ENCODE measurements at regions not wholly inside any gene's neighbourhood (a gene's known extent, or its start where the extent isn't known, plus 50 kb on each side); places are given as distances from the start of the nearest gene placed in this dataset.
"Not testable (repeated sequence)": the region's sequence is repeated elsewhere in the genome, so short reads cannot be mapped to it uniquely, and the experiment has no call there.

GRCh38 chr18:22285361-22286140 lies 116.2 kb downstream of the GATA6 start:
- Mint-ChIP-seq H3K36me3 (ENCODE audit: low read depth) (no peaks in the 10 kb centered on the region), H3K4me3 (no peak overlapping the region), H3K27ac (no peak overlapping the region), H3K4me1 (ENCODE audit: low read depth) (no peaks in the 10 kb centered on the region), H3K9me3 (no peaks in the 10 kb centered on the region), H3K27me3 (ENCODE audit: low read depth) (no peaks in the 10 kb centered on the region)
- no peak for DNase-seq (ENCODE audit: low spot score)

DNA sequence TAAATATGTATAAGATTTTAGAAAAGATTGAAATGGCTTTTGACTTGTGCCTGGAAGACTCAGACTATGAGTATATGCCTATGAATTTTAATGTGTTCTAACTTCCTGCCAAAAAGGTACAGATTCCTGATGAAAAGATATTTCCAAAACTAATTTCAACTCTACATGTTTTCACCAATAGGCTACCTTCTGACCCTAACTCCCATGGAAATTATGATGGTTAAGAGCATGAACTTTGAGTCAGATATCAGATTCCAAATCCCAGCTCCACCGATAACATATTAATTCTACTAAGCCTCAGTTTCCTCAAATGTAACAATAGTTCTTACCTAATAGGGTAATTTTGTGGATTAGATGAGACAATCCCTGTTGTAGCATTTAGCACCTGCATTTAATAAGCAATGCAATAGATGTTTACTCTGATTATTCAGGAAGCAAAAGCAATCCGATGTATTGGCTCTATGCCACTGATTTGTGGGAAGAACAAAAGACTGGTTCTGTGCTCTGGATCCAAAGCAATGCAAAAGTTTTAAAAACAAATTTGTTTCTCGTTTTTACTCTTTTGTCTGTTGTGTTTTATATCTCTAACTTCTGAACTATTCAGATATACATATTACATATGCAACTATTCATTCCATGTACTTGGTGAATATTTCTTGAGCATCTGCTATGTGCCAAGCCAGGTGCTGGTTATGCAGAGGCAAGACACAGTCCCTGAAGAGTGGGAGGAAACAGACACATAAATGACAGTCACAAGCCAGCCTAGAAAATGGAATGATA lies 115.4 kb downstream of the GATA6 start:
- Mint-ChIP-seq H3K4me1 (ENCODE audit: low read depth) (no peaks in the 10 kb centered on the region), H3K27ac (no peak overlapping the region), H3K4me3 (no peak overlapping the region), H3K9me3 (no peaks in the 10 kb centered on the region), H3K27me3 (ENCODE audit: low read depth) (no peaks in the 10 kb centered on the region), H3K36me3 (ENCODE audit: low read depth) (no peaks in the 10 kb centered on the region)
- DNase-seq (ENCODE audit: low spot score): no peak

DNA sequence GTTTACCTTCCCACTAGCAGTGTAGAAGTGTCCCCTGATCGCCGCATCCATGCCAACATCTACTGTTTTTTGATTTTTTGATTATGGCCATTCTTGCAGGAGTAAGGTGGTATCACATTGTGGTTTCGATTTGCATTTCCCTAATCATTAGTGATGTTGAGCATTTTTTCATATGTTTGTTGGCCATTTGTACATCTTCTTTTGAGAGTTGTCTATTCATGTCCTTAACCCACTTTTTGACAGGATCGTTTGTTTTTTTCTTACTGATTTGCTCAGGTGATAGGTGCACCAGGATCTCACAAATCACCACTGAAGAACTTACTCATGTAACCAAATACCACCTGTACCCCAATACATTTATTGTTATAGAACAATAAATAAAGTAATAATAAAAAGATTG lies 114.5 kb downstream of the GATA6 start:
- not testable (repeated sequence) for H3K4me3 Mint-ChIP-seq; H3K27ac Mint-ChIP-seq; H3K9me3 Mint-ChIP-seq; H3K36me3 Mint-ChIP-seq (ENCODE audit: low read depth); H3K4me1 Mint-ChIP-seq (ENCODE audit: low read depth); DNase-seq (ENCODE audit: low spot score); H3K27me3 Mint-ChIP-seq (ENCODE audit: low read depth)

DNA sequence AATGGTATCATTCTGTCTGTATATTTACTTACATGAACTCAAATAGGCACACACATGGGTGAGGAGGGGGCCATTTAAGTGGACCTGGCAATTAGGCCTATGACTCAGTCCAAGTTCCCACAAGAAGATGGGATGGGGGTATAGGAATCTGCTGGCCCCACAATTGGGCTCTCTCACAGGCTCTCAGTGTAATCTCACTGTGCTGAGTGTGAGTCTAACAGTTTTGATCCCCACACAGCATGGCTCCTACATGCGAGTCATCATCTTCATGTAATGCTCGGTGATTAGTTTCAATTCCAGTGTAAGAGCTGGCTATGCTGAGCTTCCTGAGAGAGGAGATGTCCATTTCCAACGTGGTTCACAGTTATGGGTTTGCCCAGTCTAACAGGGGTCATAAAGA lies 114.0 kb downstream of the GATA6 start:
- Mint-ChIP-seq H3K27ac (no peak overlapping the region), H3K9me3 (peaks cover 3% of the 10 kb centered on the region), H3K4me3 (no peak overlapping the region), H3K36me3 (ENCODE audit: low read depth) (no peaks in the 10 kb centered on the region), H3K27me3 (ENCODE audit: low read depth) (no peaks in the 10 kb centered on the region), H3K4me1 (ENCODE audit: low read depth) (no peaks in the 10 kb centered on the region)
- no peak for DNase-seq (ENCODE audit: low spot score)

DNA sequence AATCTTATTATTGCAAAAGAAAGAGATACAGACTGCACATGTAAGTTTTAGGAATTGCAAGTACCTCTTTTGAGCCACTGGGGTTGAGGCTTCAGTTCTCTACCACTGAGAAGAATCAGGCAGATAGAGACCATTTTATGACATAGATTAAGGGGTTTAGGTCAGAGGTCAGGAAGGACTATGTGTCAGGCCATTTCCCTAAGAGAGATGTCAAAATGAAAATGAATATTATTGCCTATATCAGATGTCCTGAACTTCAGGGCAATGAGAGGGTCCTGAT lies 113.7 kb downstream of the GATA6 start:
- Mint-ChIP-seq H3K27me3 (ENCODE audit: low read depth) (no peaks in the 10 kb centered on the region), H3K36me3 (ENCODE audit: low read depth) (no peaks in the 10 kb centered on the region), H3K4me1 (ENCODE audit: low read depth) (no peaks in the 10 kb centered on the region), H3K27ac (no peak overlapping the region), H3K9me3 (peaks cover 3% of the 10 kb centered on the region), H3K4me3 (no peak overlapping the region)
- DNase-seq (ENCODE audit: low spot score): no peak

DNA sequence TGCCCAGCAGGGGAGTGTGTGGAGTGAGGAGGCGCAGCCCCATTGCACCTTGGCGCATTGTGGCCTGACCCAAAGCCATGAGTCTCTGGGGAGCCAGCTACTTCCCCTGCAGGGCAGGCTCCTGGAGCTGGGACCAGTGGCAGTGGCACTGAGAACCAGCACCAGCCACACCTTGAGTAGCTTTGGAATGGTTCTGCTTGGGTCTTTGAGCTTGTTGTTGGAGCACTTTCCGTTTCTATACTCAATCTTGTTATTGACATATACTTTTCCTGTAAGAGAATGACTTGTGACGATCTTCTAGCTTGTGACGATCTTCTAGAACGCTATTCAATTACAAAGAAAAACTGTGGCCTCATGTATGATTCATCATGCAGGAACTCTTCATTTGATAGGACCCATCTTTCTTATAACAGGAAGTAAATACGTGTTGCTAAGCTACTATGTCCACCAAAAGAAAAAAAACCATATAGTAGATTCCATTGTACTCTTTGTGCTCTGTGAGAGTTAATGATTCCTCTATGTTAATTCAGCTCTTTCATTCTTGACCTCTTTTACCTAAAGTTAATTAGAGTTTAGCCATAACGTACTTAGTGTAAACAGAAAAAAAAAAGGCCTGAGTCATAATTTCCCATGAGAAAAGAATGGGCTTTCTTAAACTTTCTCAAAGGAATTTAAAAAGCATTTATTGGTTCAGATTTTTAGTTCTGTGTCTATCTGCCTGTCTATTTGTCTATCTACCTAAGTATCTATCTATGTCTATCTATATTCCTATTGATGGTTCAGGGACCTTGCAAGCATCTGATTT lies 113.1 kb downstream of the GATA6 start:
- H3K9me3 Mint-ChIP-seq: peaks cover 3% of the 10 kb centered on the region
- no peak overlapping the region for H3K4me3 Mint-ChIP-seq
- no peaks in the 10 kb centered on the region for H3K4me1 Mint-ChIP-seq (ENCODE audit: low read depth)
- DNase-seq (ENCODE audit: low spot score): no peak
- H3K27ac Mint-ChIP-seq: no peak overlapping the region
- no peaks in the 10 kb centered on the region for H3K27me3 Mint-ChIP-seq (ENCODE audit: low read depth)
- H3K36me3 Mint-ChIP-seq (ENCODE audit: low read depth): no peaks in the 10 kb centered on the region

- peaks cover 3% of the 10 kb centered on the region for H3K9me3 Mint-ChIP-seq
Measured at GRCh38 chr18:22280453-22280750, 111.0 kb downstream of the GATA6 start.

DNA sequence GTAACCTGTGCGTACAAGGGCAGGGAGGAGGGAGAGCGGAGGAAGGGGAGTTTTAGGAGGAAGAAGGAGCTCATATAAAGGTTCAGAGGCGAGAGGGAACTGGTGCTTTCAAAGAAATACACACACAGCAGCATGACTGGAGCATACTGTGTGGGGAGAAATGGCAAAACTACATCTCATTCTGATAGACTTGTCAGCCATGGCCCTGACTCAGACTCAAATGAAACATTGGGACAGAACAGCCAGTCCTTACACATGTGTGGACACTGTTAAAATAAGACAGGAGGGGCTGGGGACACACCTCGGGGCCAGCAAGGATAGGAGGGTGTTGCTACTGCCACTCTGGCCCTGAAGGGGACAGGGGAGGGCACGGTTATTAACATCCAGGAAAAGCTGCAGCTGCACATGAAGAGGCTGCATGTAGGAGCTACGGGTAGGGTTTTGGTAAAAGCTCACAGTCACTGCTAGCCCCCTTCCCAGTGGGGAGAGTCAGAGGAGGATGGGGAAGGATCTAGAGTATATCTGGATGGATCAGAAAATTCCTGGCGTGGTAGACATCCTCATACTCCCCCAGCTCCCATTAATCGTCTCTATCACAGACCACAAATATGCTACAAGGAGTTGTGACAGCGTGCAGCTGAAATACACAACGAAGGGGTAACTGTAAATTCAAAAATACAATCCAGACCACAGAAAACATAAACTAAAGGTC lies 110.5 kb downstream of the GATA6 start:
- Mint-ChIP-seq H3K27me3 (ENCODE audit: low read depth) (no peaks in the 10 kb centered on the region), H3K36me3 (ENCODE audit: low read depth) (no peaks in the 10 kb centered on the region), H3K9me3 (peaks cover 3% of the 10 kb centered on the region), H3K4me3 (no peak overlapping the region), H3K4me1 (ENCODE audit: low read depth) (no peaks in the 10 kb centered on the region), H3K27ac (no peak overlapping the region)
- DNase-seq (ENCODE audit: low spot score): no peak

More at GRCh38 chr18:22280453-22280750, 111.0 kb downstream of the GATA6 start:
- H3K4me1 Mint-ChIP-seq (ENCODE audit: low read depth): no peaks in the 10 kb centered on the region
- H3K36me3 Mint-ChIP-seq (ENCODE audit: low read depth): no peaks in the 10 kb centered on the region
- H3K27me3 Mint-ChIP-seq (ENCODE audit: low read depth): no peaks in the 10 kb centered on the region
- DNase-seq (ENCODE audit: low spot score): no peak
- no peak overlapping the region for H3K4me3 Mint-ChIP-seq
- no peak overlapping the region for H3K27ac Mint-ChIP-seq

DNA sequence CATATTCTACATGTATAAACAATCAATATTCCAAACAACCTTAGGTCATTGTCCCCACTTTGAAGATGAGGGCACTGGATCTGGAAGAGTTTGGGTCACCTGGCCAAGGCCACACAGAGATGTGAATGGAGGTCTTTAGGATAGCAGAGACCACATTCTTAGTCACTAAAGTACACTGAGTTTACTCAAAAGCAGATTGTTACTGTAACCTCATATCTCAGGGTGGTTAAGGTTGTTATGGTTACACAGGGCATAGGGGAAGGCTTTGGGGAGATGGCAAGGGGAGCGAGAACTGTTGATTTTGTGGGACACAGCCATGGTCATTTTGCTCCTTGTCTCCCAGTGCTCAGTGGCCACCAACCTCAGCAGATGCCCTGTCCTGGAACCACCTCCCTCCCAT lies 109.4 kb downstream of the GATA6 start:
- no peak overlapping the region for H3K27ac Mint-ChIP-seq
- no peaks in the 10 kb centered on the region for H3K27me3 Mint-ChIP-seq (ENCODE audit: low read depth)

DNA sequence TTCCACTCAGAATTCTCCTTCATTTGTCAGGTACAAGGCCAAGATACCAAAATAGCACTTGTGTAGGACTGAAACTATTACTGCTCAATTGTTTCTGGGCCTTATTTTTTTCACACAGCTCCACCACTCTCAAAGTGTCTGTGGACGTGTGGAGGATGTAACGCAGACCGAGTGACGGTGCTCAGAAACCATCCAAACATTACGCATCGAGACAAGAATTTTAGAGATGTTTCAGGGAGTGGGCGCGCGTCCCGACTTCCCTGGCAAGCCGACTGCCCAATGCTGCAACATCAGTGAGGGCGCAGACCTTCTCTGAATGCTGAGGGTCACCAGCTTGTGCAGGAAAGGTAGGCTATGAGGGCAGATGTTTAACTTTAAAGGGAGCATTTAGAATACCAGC lies 108.4 kb downstream of the GATA6 start:
- Mint-ChIP-seq H3K4me3 (no peak overlapping the region), H3K9me3 (peaks cover 3% of the 10 kb centered on the region), H3K27ac (no peak overlapping the region), H3K36me3 (ENCODE audit: low read depth) (no peaks in the 10 kb centered on the region), H3K4me1 (ENCODE audit: low read depth) (no peaks in the 10 kb centered on the region), H3K27me3 (ENCODE audit: low read depth) (no peaks in the 10 kb centered on the region)
- no peak for DNase-seq (ENCODE audit: low spot score)

More for the DNA sequence above, 109.4 kb downstream of the GATA6 start:
- H3K4me1 Mint-ChIP-seq (ENCODE audit: low read depth): no peaks in the 10 kb centered on the region
- no peak for DNase-seq (ENCODE audit: low spot score)
- H3K9me3 Mint-ChIP-seq: peaks cover 3% of the 10 kb centered on the region
- H3K4me3 Mint-ChIP-seq: no peak overlapping the region
- H3K36me3 Mint-ChIP-seq (ENCODE audit: low read depth): no peaks in the 10 kb centered on the region

- Mint-ChIP-seq H3K4me1 (ENCODE audit: low read depth) (no peaks in the 10 kb centered on the region), H3K27ac (no peak overlapping the region), H3K36me3 (ENCODE audit: low read depth) (no peaks in the 10 kb centered on the region), H3K4me3 (no peak overlapping the region), H3K9me3 (peaks cover 3% of the 10 kb centered on the region), H3K27me3 (ENCODE audit: low read depth) (no peaks in the 10 kb centered on the region)
- no peak for DNase-seq (ENCODE audit: low spot score)
Measured at GRCh38 chr18:22276334-22276713, 106.9 kb downstream of the GATA6 start.

- Mint-ChIP-seq H3K4me1 (ENCODE audit: low read depth) (no peaks in the 10 kb centered on the region), H3K36me3 (ENCODE audit: low read depth) (no peaks in the 10 kb centered on the region), H3K9me3 (peaks cover 3% of the 10 kb centered on the region), H3K27ac (no peak overlapping the region), H3K27me3 (ENCODE audit: low read depth) (no peaks in the 10 kb centered on the region), H3K4me3 (no peak overlapping the region)
- DNase-seq (ENCODE audit: low spot score): no peak
Measured at GRCh38 chr18:22275706-22276333, 106.4 kb downstream of the GATA6 start.

DNA sequence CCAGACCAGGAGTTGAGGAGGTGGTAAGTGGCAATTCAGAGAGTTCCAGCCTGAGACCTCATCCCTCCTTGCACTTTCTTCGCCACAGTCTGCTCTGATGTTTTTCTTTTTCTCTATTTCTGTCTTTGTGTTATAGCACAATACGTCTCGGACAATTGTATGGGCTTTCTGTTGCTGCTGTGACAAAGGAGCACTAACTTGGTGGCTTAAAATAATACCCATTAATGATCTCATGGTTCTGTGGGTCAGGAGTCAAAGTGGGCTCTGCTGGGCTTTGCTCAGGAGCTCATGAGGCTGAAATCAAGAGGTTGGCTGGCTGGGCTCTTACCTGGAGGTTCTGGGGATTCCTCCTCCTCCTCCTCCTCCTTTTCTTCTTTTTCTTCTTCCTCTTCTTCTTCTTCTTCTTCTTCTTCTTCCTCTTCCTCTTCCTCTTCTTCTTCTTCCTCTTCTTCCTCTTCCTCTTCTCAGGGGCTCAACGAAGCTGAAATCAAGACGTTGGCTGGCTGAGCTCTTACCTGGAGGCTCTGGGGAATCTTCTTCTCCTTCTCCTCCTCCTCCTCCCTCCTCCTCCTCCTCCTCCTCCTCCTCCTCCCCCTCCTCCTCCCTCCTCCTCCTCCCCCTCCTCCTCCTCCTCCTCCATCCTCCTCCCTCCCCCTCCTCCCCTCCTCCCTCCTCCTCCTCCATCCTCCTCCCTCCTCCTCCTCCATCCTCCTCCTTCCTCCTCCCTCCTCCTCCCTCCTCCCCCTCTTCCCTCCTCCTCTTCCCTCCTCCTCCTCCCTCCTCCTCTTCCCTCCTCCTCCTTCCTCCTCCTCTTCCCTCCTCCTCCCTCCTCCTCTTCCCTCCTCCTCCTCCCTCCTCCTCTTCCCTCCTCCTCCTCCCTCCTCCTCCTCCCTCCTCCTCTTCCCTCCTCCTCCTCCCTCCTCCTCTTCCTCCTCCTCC lies 104.0 kb downstream of the GATA6 start:
- Mint-ChIP-seq H3K27ac (no peak overlapping the region), H3K36me3 (ENCODE audit: low read depth) (no peaks in the 10 kb centered on the region)

More for the DNA sequence above, 104.0 kb downstream of the GATA6 start:
- H3K4me3 Mint-ChIP-seq: no peak overlapping the region
- H3K4me1 Mint-ChIP-seq (ENCODE audit: low read depth): no peaks in the 10 kb centered on the region
- H3K27me3 Mint-ChIP-seq (ENCODE audit: low read depth): no peaks in the 10 kb centered on the region
- H3K9me3 Mint-ChIP-seq: no peaks in the 10 kb centered on the region
- no peak for DNase-seq (ENCODE audit: low spot score)
